H9 (cell line): ENCODE measurements at regions not wholly inside any gene's neighbourhood (a gene's known extent, or its start where the extent isn't known, plus 50 kb on each side); places are given as distances from the start of the nearest gene placed in this dataset.

Experiments used
- DNase-seq: peaks from one replicate; pipeline ENCODE4 v3.0.0-alpha.2; 2017
- H2AFZ ChIP-seq: one replicate; pipeline ENCODE4 v1.6.1; 2013; ENCODE audit warnings: mild to moderate bottlenecking, low read length, control low read depth, moderate library complexity
- H2AK5ac ChIP-seq: 2 replicates; pipeline ENCODE4 v1.6.1; 2013; ENCODE audit warnings: low read length, control low read depth, mixed read lengths; ENCODE audit not compliant: insufficient read length
- H2BK120ac ChIP-seq: one replicate; pipeline ENCODE4 v1.6.1; 2013; ENCODE audit warnings: low read depth, mild to moderate bottlenecking, low read length, control low read depth, inconsistent platforms; ENCODE audit not compliant: poor library complexity, severe bottlenecking
- H2BK12ac ChIP-seq: 2 replicates; pipeline ENCODE4 v1.6.1; 2013; ENCODE audit warnings: low read length, control low read depth, mixed read lengths, low read depth; ENCODE audit not compliant: insufficient read length
- H2BK15ac ChIP-seq: 2 replicates; pipeline ENCODE4 v1.6.1; 2013; ENCODE audit warnings: low read depth, low read length, control low read depth
- H2BK20ac ChIP-seq: one replicate; pipeline ENCODE4 v1.6.1; 2013; ENCODE audit warnings: low read depth, mild to moderate bottlenecking, low read length, control low read depth, inconsistent platforms; ENCODE audit not compliant: poor library complexity, severe bottlenecking
- H2BK5ac ChIP-seq: 2 replicates; pipeline ENCODE4 v1.6.1; 2013; ENCODE audit warnings: low read length, control low read depth, mixed read lengths; ENCODE audit not compliant: insufficient read length
- H3K14ac ChIP-seq: 2 replicates; pipeline ENCODE4 v1.6.1; 2013; ENCODE audit warnings: low read length, control low read depth; ENCODE audit not compliant: insufficient read depth
- H3K18ac ChIP-seq: 2 replicates; pipeline ENCODE4 v1.6.1; 2013; ENCODE audit warnings: low read depth, mild to moderate bottlenecking, mixed read lengths, low read length, control low read depth; ENCODE audit not compliant: insufficient read length
- H3K23ac ChIP-seq: 2 replicates; pipeline ENCODE4 v1.6.1; 2013; ENCODE audit warnings: low read length, control low read depth, mixed read lengths, low read depth; ENCODE audit not compliant: insufficient read length
- H3K23me2 ChIP-seq: 2 replicates; pipeline ENCODE4 v1.6.1; 2013; ENCODE audit warnings: low read depth, mild to moderate bottlenecking, mixed read lengths, low read length, control low read depth; ENCODE audit not compliant: insufficient read length, poor library complexity, severe bottlenecking
- H3K27ac ChIP-seq: 2 replicates; pipeline ENCODE4 v1.5.1; 2013; ENCODE audit warnings: low read length, control low read depth, mixed read lengths, low read depth; ENCODE audit not compliant: insufficient read length
- H3K27me3 ChIP-seq: 2 replicates; pipeline ENCODE4 v1.6.1; 2013; ENCODE audit warnings: low read length, control low read depth, inconsistent platforms; ENCODE audit not compliant: insufficient read depth
- H3K4ac ChIP-seq: 2 replicates; pipeline ENCODE4 v1.6.1; 2013; ENCODE audit warnings: low read depth, mild to moderate bottlenecking, control low read depth, inconsistent platforms, low read length, moderate library complexity
- H3K4me1 ChIP-seq: 2 replicates; pipeline ENCODE4 v1.6.1; 2013; ENCODE audit warnings: low read length, control low read depth, inconsistent platforms; ENCODE audit not compliant: insufficient read depth
- H3K4me2 ChIP-seq: 2 replicates; pipeline ENCODE4 v1.6.1; 2013; ENCODE audit warnings: low read length, control low read depth, mixed read lengths; ENCODE audit not compliant: insufficient read length, insufficient read depth
- H3K56ac ChIP-seq: 2 replicates; pipeline ENCODE4 v1.6.1; 2013; ENCODE audit warnings: low read depth, mild to moderate bottlenecking, mixed read lengths, low read length, control low read depth; ENCODE audit not compliant: insufficient read length
- H3K79me1 ChIP-seq: 2 replicates; pipeline ENCODE4 v1.6.1; 2013; ENCODE audit warnings: low read depth, mild to moderate bottlenecking, moderate library complexity, low read length, control low read depth, inconsistent platforms; ENCODE audit not compliant: insufficient read depth, poor library complexity, severe bottlenecking
- H3K79me2 ChIP-seq: 2 replicates; pipeline ENCODE4 v1.6.1; 2013; ENCODE audit warnings: low read length, control low read depth, inconsistent platforms; ENCODE audit not compliant: insufficient read depth
- H3K9ac ChIP-seq: 2 replicates; pipeline ENCODE4 v1.6.1; 2013; ENCODE audit warnings: low read length, control low read depth, mixed read lengths; ENCODE audit not compliant: insufficient read length; ENCODE audit errors: extremely low read depth
- H3K9me3 ChIP-seq: one replicate; pipeline ENCODE4 v1.6.1; 2013; ENCODE audit warnings: low read depth, low read length, inconsistent platforms; ENCODE audit not compliant: control insufficient read depth
- H3T11ph ChIP-seq: one replicate; pipeline ENCODE4 v1.6.1; 2013; ENCODE audit warnings: mild to moderate bottlenecking, low read length, control low read depth, inconsistent platforms
- H4K20me1 ChIP-seq: one replicate; pipeline ENCODE4 v1.6.1; 2013; ENCODE audit not compliant: control insufficient read depth, insufficient read length, insufficient read depth
- H4K5ac ChIP-seq: 2 replicates; pipeline ENCODE4 v1.6.1; 2013; ENCODE audit warnings: low read depth, mild to moderate bottlenecking, mixed read lengths, low read length, control low read depth; ENCODE audit not compliant: insufficient read length
- H4K8ac ChIP-seq: replicated peaks from 2 replicates; pipeline ENCODE4 v1.6.1; 2013; ENCODE audit warnings: low read length, control low read depth, mixed read lengths, low read depth; ENCODE audit not compliant: insufficient read length
- H4K91ac ChIP-seq: 2 replicates; pipeline ENCODE4 v1.6.1; 2013; ENCODE audit warnings: low read depth, mild to moderate bottlenecking, moderate library complexity, mixed read lengths, low read length, control low read depth; ENCODE audit not compliant: insufficient read length
- H3K27ac Mint-ChIP-seq, 3 experiments: 2 replicates in 2 of 3; 3 replicates in 1 of 3; pipeline ENCODE4 v1.8.0; 2020 to 2021; ENCODE audit warnings: mixed read lengths in 3 of 3, mild to moderate bottlenecking in 1 of 3, moderate library complexity in 1 of 3
- H3K27me3 Mint-ChIP-seq: 2 replicates; pipeline ENCODE4 v1.8.0; 2021; ENCODE audit warnings: low read depth, mild to moderate bottlenecking, moderate library complexity, mixed read lengths
- H3K36me3 Mint-ChIP-seq, 3 experiments: 2 replicates in 2 of 3; 3 replicates in 1 of 3; pipeline ENCODE4 v1.8.0; 2020 to 2021; ENCODE audit warnings: low read depth in 3 of 3, mixed read lengths in 3 of 3; ENCODE audit not compliant: insufficient read depth in 1 of 3
- H3K4me1 Mint-ChIP-seq, 2 experiments: 2 replicates each; pipeline ENCODE4 v1.8.0; 2020; ENCODE audit warnings: mixed read lengths in 2 of 2
- H3K4me3 Mint-ChIP-seq, 2 experiments: 2 replicates in 1 of 2; 3 replicates in 1 of 2; pipeline ENCODE4 v1.8.0; 2020 to 2021; ENCODE audit warnings: mild to moderate bottlenecking in 2 of 2, mixed read lengths in 2 of 2, moderate library complexity in 1 of 2
- H3K9me3 Mint-ChIP-seq, 2 experiments: 2 replicates in 1 of 2; 3 replicates in 1 of 2; pipeline ENCODE4 v1.8.0; 2020; ENCODE audit warnings: mild to moderate bottlenecking in 2 of 2, mixed read lengths in 2 of 2, moderate library complexity in 1 of 2
- CTCF ChIP-seq: fragments of 200-600 bp; sonication (generic); conservative IDR thresholded peaks from 3 replicates; pipeline ENCODE4 v1.8.0; 2021; ENCODE audit warnings: antibody characterized with exemption, mild to moderate bottlenecking
- WGBS: extraction: QIAGEN DNeasy Blood & Tissue Kit; methylation state at CpG from one replicate; pipeline ENCODE4 v1.1.7; 2013; ENCODE audit warnings: missing lambda C conversion rate, low lambda C conversion rate, mixed read lengths; ENCODE audit not compliant: insufficient read length; ENCODE audit errors: extremely low coverage; 5-methylcytosine and 5-hydroxymethylcytosine counted together

DNA sequence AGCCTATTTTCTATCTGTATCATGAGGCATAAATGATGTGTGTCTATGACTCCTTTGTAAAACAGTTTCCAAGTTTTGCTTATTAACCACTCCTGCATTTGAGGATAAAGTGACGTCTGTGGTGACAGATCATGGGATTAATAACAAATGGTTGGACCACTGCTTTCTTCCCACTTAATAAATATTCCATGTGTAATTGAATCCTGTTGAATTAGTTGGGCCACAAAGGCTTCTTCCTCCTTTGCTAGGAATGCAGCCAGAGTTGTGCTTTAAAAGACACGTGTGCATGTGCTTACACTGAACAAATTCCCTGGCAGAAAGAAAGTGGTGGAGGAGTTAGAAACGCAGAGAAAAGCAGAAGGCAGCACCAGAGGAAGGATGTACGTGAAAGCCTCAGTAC, 150.2 kb downstream of the ACTBL2 start:
- no peak overlapping the region for H3K4ac ChIP-seq
- no peak overlapping the region for H2BK20ac ChIP-seq
- no peak overlapping the region for H4K91ac ChIP-seq
- no peaks in the 10 kb centered on the region for H3K79me1 ChIP-seq
- H3K27ac ChIP-seq: no peak overlapping the region
- H3T11ph ChIP-seq: no peak overlapping the region
- H2AFZ ChIP-seq: no peak overlapping the region
- H3K9me3 ChIP-seq: no peaks in the 10 kb centered on the region
- H4K5ac ChIP-seq: no peak overlapping the region
- H3K56ac ChIP-seq: no peak overlapping the region
- H3K79me2 ChIP-seq: no peaks in the 10 kb centered on the region
- no peaks in the 10 kb centered on the region for H3K27me3 Mint-ChIP-seq
- no peak overlapping the region for H4K8ac ChIP-seq
- no peaks in the 10 kb centered on the region for H3K23me2 ChIP-seq
- H3K4me3 Mint-ChIP-seq: no peak overlapping the region
- H3K9ac ChIP-seq: no peak overlapping the region
- no peaks in the 10 kb centered on the region for H4K20me1 ChIP-seq
- TF ChIP-seq CTCF: no peak
- no CpG with 5 or more reads among the region's 4 CpGs for WGBS
- H3K9me3 Mint-ChIP-seq: peaks cover 0 to 3% of the 10 kb centered on the region in 2 experiments; a peak in 2 of 5 replicates
- no peak overlapping the region for H2BK5ac ChIP-seq
- H3K4me1 Mint-ChIP-seq: no peaks in the 10 kb centered on the region
- peaks cover 0 to 2% (median 0%) of the 10 kb centered on the region in 3 experiments; a peak in 1 of 7 replicates for H3K36me3 Mint-ChIP-seq
- no peak overlapping the region for H2AK5ac ChIP-seq
- H2BK15ac ChIP-seq: no peak overlapping the region
- H3K27me3 ChIP-seq: no peaks in the 10 kb centered on the region
- no peak overlapping the region for H3K27ac Mint-ChIP-seq
- H2BK12ac ChIP-seq: no peak overlapping the region
- H2BK120ac ChIP-seq: no peak overlapping the region
- no peak overlapping the region for H3K23ac ChIP-seq
- no peak overlapping the region for H3K4me2 ChIP-seq
- no peak overlapping the region for H3K14ac ChIP-seq
- no peak overlapping the region for H3K18ac ChIP-seq
- no peaks in the 10 kb centered on the region; the same call in 1 of the 2 replicates for H3K4me1 ChIP-seq
- no peak for DNase-seq
